Mucosa of rectum (tissue), 2 donors: ENCODE measurements at regions not wholly inside any gene's neighbourhood (a gene's known extent, or its start where the extent isn't known, plus 50 kb on each side); places are given as distances from the start of the nearest gene placed in this dataset.

Experiments
- H3K27ac ChIP-seq, 2 donors: one replicate each; pipeline ENCODE4 v1.7.0; 2013; ENCODE audit warnings: inconsistent platforms in 2 of 2, low read depth in 2 of 2, low read length in 2 of 2
- H3K27me3 ChIP-seq, 2 donors: one replicate each; pipeline ENCODE4 v1.7.0; 2013; ENCODE audit warnings: low read length in 2 of 2; ENCODE audit not compliant: control insufficient read depth in 2 of 2, insufficient read depth in 2 of 2
- H3K36me3 ChIP-seq, 2 donors: one replicate each; pipeline ENCODE4 v1.7.0; 2013; ENCODE audit warnings: low read length in 2 of 2; ENCODE audit not compliant: control insufficient read depth in 2 of 2, insufficient read depth in 2 of 2
- H3K4me1 ChIP-seq, 2 donors: one replicate each; pipeline ENCODE4 v1.7.0; 2013; ENCODE audit warnings: low read length in 2 of 2, mild to moderate bottlenecking in 1 of 2; ENCODE audit not compliant: control insufficient read depth in 2 of 2, insufficient read depth in 2 of 2
- H3K4me3 ChIP-seq, 2 donors: one replicate each; pipeline ENCODE4 v1.7.0; 2013; ENCODE audit warnings: low read length in 2 of 2
- H3K9ac ChIP-seq, 2 donors: one replicate each; pipeline ENCODE4 v1.7.0; 2013; ENCODE audit warnings: low read length in 2 of 2, low read depth in 1 of 2, mild to moderate bottlenecking in 1 of 2
- H3K9me3 ChIP-seq, 2 donors: one replicate each; pipeline ENCODE4 v1.7.0; 2013; ENCODE audit warnings: low read length in 2 of 2; ENCODE audit not compliant: control insufficient read depth in 2 of 2
- donor health status: healthy.
- donor health status: Normal muscosa, but diverticular disease.

- H3K9me3 ChIP-seq, result no peaks in the 10 kb centered on the region
- H3K4me1 ChIP-seq, result peaks cover 0 to 7% of the 10 kb centered on the region in 2 donors
- no peak overlapping the region for H3K9ac ChIP-seq
- H3K36me3 ChIP-seq, result no peaks in the 10 kb centered on the region
- H3K27ac ChIP-seq, result no peak overlapping the region
- no peaks in the 10 kb centered on the region for H3K27me3 ChIP-seq
- no peak overlapping the region for H3K4me3 ChIP-seq
Measured at GRCh38 chr2:144947709-144948037, 427.8 kb upstream of the ZEB2 start.

DNA sequence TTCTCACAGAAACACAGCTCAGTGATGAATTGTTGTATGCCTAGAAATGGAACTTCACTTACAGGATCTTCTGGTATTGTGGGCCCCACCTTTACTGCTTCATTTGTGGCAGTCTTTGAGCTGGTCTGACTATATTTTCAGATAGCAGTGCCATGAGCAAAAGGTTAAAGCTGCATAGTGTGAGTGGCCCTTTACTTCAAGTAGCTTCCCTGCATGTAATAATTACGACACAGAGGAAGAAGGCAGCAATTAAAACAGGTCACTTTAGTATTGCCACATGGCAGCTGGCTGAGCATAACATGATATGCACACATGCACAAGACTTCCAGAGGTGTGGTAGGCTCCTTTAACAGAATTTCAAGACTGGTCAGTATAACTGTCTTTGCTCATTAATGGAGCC, 426.3 kb upstream of the ZEB2 start:
- H3K27me3 ChIP-seq, result no peaks in the 10 kb centered on the region
- H3K36me3 ChIP-seq, result no peaks in the 10 kb centered on the region
- no peak overlapping the region for H3K9ac ChIP-seq
- peaks cover 0 to 7% of the 10 kb centered on the region in 2 donors for H3K4me1 ChIP-seq
- H3K27ac ChIP-seq, result no peak overlapping the region
- H3K9me3 ChIP-seq, result no peaks in the 10 kb centered on the region
- no peak overlapping the region for H3K4me3 ChIP-seq

DNA sequence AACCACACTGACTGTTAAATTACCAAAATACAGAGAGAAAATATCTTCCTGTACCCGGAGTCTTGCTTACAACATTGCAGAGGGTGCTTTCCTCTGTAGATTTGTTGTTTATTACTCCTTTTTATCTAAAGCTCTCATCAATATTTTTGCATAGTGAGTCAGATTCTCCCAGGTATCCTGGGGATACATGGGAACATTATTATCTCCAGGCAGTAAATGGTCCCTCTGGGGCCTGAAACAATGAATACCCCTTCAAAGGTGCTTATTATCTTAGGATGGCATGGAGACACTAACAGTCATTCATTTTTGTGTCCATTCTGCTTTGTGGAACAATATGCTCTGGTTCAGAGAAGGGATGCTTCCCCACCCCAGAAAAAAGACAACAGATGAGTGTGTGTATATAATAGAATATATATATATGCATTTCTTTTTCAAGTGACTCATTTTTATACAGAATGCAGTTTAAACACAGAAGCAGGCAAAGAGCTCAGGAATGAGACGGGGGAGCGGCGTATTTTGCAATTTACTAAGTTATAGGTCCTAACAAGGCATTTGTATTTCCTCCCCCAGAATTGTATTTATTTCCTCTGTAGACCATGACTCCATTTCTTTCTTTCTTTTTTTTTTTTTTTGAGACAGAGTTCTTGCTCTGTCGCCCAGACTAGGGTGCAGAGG, 424.8 kb upstream of the ZEB2 start:
- H3K9me3 ChIP-seq, result no peaks in the 10 kb centered on the region
- H3K4me3 ChIP-seq, result no peak overlapping the region
- no peaks in the 10 kb centered on the region for H3K36me3 ChIP-seq
- peaks cover 0 to 7% of the 10 kb centered on the region in 2 donors for H3K4me1 ChIP-seq
- no peak overlapping the region for H3K27ac ChIP-seq
- no peaks in the 10 kb centered on the region for H3K27me3 ChIP-seq
- no peak overlapping the region for H3K9ac ChIP-seq

DNA sequence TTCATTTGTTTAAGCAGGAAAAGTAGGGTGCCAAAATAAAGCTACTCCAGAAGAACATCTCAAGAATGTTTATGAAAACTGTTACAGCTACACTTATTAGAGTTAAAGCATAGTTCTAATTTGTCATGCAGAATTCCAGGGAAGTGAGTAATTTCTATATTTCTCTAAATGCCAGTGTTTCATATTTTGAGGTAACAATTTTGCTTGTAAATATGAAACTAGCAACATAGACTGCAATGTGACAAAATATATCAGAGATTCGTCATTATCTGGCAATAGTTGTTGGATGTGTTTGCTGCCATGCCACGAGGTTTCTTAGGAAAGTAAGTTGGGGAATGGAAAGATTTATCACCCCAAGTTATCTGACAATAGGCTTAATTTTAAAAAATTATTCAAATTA, 424.1 kb upstream of the ZEB2 start:
- Histone ChIP-seq H3K4me1 (peaks cover 0 to 7% of the 10 kb centered on the region in 2 donors), H3K9me3 (no peaks in the 10 kb centered on the region), H3K36me3 (no peaks in the 10 kb centered on the region), H3K9ac (no peak overlapping the region), H3K27ac (no peak overlapping the region), H3K4me3 (no peak overlapping the region), H3K27me3 (no peaks in the 10 kb centered on the region)

GRCh38 chr2:144943293-144943941, 423.5 kb upstream of the ZEB2 start:
- H3K4me1 ChIP-seq, result peaks cover 0 to 10% of the 10 kb centered on the region in 2 donors
- H3K36me3 ChIP-seq, result no peaks in the 10 kb centered on the region
- H3K27ac ChIP-seq, result no peak overlapping the region
- peak overlapping the region in 1 of 2 donors; percentile 15 for H3K9ac ChIP-seq
- no peaks in the 10 kb centered on the region for H3K9me3 ChIP-seq
- peak overlapping the region in 1 of 2 donors; percentile 2 for H3K4me3 ChIP-seq
- H3K27me3 ChIP-seq, result no peaks in the 10 kb centered on the region

- peak overlapping the region in 1 of 2 donors; percentile 2 for H3K4me3 ChIP-seq
- no peaks in the 10 kb centered on the region for H3K9me3 ChIP-seq
- peaks cover 0 to 13% of the 10 kb centered on the region in 2 donors for H3K4me1 ChIP-seq
- H3K9ac ChIP-seq, result no peak overlapping the region
- H3K27me3 ChIP-seq, result no peaks in the 10 kb centered on the region
- H3K36me3 ChIP-seq, result no peaks in the 10 kb centered on the region
- peak overlapping the region in 1 of 2 donors; percentile 16 for H3K27ac ChIP-seq
Measured at GRCh38 chr2:144942516-144943256, 422.8 kb upstream of the ZEB2 start.

DNA sequence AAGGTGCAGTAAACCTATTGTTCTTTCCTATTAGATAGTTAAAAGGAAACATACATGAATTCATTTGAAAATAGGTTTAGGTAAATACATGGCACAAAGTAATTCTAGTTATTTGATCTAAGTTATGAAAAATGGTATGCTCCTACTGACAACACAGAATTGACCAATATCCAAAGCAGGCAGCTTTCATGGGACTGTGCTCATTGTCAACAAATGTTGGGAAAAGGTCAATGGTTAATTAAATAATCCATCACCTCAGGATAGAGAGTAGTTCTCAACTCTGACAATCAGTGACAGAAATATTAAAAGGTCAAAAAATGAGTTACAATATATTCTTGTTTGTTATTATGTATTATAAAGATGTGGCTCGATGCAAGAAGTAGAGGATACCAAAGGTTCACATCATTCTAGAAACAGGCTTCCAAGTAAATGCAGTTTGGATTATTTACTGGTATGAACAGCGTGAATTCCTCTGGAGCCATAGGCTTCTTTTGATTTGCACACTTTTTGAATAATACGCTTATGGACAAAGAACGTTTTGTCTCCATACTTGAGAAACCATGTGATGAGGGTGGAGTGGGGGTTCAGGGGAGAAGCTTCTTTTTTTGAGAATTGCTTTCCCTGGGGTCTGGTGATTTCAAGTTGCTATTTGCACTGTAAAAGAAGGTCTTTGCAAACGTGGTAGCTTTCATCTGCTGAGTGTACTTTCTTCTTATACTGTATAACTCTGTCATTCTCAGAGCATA, 422.0 kb upstream of the ZEB2 start:
- no peaks in the 10 kb centered on the region for H3K9me3 ChIP-seq
- no peak overlapping the region for H3K4me3 ChIP-seq
- no peaks in the 10 kb centered on the region for H3K27me3 ChIP-seq
- no peaks in the 10 kb centered on the region for H3K36me3 ChIP-seq
- peaks cover 0 to 13% of the 10 kb centered on the region in 2 donors for H3K4me1 ChIP-seq
- H3K27ac ChIP-seq, result no peak overlapping the region
- no peak overlapping the region for H3K9ac ChIP-seq

DNA sequence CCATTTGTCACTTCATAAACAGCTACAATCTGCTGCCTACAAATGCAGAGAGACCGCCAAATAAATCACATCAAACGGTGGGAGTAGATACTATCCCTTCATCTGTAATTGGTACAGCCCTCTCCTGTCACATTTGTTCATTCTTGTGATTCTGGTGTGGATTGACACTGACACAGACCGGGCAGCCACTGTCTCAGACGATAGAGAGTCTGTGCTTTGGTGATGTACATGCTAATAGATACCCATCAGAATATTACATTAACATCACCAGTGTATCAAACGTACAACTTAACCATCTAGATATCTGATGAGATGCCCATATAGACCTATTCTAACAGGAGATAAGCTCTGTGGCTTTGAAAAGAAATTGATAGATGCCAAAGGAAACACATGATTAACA, 419.7 kb upstream of the ZEB2 start:
- Histone ChIP-seq H3K27ac (no peak overlapping the region), H3K36me3 (no peaks in the 10 kb centered on the region), H3K9ac (no peak overlapping the region), H3K9me3 (no peaks in the 10 kb centered on the region), H3K4me3 (no peak overlapping the region), H3K27me3 (no peaks in the 10 kb centered on the region), H3K4me1 (peaks cover 0 to 10% of the 10 kb centered on the region in 2 donors)

GRCh38 chr2:144937910-144938709, 418.2 kb upstream of the ZEB2 start:
- Histone ChIP-seq H3K27ac (peak overlapping the region; percentile 27 to 29), H3K9ac (no peak overlapping the region)

More at GRCh38 chr2:144937910-144938709, 418.2 kb upstream of the ZEB2 start:
- no peaks in the 10 kb centered on the region for H3K36me3 ChIP-seq
- no peaks in the 10 kb centered on the region for H3K27me3 ChIP-seq
- H3K9me3 ChIP-seq, result no peaks in the 10 kb centered on the region
- no peak overlapping the region for H3K4me3 ChIP-seq
- H3K4me1 ChIP-seq, result peaks cover 0 to 8% of the 10 kb centered on the region in 2 donors
